ENCODE measurements at regions not wholly inside any gene's neighbourhood (a gene's known extent, or its start where the extent isn't known, plus 50 kb on each side); places are given as distances from the start of the nearest gene placed in this dataset.

DNA sequence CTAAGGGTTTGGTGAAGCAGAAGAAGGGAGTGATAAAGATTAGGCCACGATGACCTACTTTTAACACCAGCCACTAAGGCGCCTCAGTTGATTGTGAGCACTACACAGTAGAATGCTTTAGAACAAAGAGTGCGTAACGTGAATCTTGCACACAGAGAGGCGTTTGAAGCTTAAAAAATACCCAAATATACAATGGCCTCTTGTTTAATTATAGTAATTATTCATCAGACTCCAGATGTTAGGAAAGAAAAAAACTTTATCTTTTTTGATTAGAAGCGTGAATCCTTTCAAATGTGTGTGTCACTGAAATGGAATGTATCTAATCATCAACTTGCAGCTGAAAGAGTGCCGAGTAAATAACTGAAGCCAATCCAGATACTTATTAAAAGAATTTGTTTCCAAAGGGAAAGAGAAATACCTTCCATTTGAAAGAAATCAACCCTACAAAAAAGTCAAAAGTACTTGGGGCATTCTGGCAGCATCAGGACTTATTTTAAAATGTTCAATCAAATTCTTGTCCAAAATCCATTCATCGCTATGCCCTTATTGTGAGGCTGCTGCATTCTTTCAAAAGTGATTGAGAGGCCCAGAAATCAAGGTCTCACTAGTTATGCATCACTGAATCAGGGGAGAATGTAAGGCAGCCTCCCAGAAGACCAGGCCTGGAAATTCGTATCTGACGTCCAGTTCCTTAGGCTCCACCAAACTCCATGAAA, 337.5 kb downstream of the ZNF608 start:
- no peak for DNase-seq

DNA sequence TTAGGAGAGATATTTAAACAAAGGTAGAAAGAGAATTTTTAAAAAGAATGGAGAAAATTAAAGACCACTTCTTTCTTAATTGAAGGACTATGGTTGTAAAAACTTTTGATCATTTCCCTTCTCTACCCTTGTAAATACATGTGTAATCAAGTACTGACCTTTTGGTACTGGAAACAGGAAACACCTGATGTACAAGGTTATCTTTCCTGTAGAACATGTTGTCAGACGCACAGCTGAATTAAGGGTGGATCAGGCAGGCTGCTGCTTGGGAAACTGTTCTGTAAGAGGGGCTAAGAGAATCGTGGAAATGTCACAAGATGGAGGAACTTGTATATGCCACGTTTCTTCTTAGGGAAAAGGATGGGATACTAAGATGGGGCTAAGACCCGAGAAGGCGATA, 341.6 kb downstream of the ZNF608 start:
- DNase-seq = no peak

DNA sequence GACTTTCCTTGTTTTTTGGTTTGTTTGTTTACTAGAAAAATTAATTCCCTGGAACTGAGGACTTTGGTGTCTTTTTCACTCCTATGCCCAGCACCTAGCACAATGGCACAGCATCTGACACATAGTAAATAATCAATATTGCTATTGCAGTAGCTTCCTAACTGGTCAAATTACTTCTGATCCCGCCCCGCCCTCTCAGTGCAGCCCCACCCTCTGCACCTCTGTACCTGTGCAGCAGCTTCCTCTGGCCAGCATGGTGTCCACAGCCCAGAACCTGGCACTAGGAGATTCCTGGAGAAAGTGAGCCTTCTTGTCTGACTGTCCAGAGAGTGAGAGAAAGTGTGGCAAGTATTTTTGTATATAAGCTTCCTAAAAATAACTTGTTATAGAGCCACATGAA, 343.2 kb downstream of the ZNF608 start:
- DNase-seq = no peak

DNA sequence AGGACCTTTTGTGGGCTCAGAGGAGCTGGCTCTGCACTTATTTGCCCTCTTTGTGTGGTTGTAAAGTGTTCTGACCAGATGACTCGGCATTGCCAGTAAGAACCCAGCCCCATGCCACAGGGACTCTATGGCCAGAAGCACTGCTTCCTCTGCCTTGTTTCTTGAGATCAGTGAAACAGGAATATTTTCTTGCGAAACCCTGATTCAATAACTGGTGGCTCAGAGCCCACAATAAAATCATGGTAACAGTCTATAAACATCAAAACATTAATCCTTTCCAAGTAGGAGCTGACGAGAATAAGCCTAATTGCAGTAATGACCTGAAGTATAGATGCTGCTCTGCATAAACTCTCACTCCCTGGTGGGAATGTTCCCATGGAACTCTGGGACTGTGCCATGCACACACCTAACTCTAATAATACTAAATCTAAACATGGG, 344.3 kb downstream of the ZNF608 start:
- DNase-seq = no peak

DNA sequence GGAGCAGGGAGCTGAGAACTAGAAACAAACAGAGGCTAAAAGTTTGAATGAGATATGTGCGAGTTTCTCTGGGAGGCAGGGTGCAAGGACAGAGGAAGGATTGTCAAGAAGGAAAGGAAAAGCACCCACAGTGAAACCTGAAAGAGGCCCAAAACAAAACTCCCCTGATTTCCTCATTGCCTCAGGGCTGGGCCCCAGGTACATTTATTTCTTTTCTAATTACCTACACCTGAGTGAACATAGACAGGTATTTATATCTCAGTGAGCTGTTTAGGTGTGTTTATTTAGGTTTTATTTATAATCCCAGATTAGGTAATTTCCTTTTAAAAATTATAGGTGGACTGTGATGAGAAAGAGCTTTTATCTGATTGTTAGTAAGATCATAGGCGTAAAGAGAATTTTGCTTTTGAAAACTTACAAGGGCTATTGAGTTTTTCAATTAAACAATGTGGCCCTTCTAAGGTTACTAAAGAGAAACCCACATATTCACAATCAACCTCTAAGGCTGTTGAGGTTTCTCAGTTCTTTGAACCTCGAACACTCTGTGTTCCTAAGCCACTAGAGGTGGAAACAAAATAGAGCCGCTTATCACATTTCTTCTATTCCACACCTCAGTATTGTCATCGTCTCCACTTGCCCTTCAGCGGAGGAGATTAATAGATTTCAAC, 344.8 kb downstream of the ZNF608 start:
- no peak for DNase-seq

DNA sequence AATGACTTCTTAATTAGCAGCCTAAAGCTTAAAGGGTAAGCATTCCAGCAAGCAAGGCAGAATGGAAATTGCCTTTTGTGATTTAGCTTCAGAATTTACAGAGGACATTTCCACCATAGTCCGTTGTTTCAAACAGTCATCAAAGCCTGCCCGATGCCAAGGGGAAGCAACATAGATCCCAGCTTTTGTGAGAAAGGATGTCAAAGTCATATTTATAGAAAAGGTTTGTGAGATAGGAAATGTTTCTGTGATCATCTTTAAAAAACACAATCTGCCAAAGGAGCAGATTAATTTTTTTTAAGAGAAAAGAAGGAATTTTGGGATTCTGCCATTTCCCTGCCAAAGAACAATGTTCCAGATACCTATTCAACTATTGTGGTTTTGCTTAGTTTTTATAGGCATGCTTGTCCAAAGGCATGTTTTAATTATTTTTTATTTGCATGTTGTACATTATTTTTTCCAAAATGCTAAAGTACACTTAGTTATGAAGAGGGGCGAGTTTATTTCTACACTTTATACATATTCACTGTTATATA, 346.9 kb downstream of the ZNF608 start:
- DNase-seq = no peak

DNA sequence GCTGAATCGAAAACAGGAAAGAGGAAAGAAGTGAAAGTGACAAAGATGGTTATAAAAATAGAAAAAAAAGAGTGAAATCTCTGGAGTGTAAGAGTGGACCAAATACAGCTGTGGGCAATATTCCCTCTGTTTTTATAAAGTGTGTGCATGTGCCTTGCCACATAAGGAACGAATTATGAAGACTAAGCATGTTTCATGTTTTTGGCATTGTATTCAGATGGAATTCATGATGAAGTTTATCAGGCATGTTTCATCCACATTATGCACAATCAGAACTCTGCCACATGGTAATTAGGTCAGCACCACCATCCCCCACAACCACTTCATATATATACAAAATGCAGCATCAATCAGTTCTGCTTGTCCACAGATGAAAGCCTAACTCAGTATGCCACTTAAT, 348.0 kb downstream of the ZNF608 start:
- DNase-seq = no peak

DNA sequence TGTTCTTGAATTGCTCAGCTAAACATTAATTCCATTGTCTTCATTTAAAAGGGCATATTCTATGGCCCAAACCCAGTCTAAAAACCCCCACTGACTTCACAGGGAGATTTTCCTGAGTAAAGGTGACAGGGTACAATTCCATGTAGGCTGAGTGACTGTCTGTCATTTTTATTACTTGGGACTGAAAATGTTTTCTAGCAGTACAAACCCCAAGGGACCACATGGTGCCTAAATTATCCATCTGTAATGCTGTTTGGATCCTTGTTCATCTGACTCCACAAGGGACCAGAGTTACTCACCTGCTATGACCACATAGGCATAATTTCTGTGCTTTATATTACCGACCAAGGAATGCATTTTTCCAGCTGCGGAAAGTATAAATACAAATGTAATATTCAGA, 349.1 kb downstream of the ZNF608 start:
- DNase-seq = no peak

DNA sequence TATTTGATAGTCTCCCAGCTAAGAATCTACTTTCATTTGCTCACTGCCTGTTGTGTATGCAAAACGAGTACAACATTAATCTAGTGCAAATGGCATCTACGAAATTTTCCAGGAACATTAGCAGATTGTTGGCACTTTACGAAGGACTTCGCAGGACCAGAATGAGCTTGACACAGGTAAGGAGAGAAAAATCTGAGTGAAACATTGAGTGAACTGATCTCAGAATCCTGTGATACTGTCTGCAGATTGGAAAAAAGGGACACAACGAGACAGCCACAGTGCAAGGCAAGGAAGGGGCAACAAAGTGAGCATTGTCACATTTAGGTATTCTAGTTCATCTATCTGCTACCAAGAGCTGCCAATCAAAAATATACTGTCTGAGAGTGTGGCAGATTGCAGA, 350.5 kb downstream of the ZNF608 start:
- no peak for DNase-seq

DNA sequence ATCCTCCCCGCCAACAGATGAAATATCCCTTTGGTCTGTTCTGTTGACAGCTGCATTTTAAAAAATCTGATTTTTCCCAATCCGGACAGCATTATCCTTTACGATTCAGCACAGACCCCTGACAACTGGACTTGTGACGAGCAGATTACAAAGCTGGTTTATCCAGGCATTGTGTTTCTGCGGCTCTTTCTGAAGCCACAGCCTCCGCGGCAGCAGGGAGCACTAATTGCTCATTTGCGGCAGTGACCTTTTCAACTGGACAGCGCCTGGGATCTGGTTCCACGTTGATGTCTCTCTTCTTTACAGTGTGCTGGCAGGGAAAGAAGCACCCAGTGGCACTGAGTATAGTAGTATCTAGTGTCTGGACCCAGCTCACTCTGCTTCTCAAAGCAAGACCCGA, 351.2 kb downstream of the ZNF608 start:
- DNase-seq = no peak

DNA sequence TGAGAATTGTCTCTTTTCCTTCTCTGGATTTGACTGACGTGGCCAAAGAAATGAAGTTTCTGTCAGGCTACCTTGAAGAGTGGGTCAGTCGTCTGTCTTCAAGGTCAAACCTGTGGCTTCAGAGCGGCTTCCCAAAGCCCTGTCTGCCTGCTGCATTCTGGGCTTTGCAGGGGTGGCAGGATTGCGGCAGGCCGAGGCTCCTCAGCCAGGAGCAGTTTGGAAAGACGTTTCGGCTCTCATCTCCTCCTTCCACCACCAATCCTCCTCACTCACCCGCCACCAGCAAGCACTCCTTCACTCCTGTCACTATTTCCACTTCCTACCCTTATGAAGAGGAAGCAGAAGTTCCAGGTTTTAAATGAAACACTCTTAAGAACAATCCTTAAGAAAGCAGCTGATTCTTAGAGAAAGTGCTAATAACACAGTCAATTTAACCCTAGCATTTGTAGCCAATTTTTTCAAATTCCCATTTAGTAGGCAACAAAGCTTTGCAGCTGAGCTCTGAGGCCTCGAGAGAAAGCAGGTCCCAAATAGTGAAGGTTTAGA, 351.7 kb downstream of the ZNF608 start:
- DNase-seq = no peak

DNA sequence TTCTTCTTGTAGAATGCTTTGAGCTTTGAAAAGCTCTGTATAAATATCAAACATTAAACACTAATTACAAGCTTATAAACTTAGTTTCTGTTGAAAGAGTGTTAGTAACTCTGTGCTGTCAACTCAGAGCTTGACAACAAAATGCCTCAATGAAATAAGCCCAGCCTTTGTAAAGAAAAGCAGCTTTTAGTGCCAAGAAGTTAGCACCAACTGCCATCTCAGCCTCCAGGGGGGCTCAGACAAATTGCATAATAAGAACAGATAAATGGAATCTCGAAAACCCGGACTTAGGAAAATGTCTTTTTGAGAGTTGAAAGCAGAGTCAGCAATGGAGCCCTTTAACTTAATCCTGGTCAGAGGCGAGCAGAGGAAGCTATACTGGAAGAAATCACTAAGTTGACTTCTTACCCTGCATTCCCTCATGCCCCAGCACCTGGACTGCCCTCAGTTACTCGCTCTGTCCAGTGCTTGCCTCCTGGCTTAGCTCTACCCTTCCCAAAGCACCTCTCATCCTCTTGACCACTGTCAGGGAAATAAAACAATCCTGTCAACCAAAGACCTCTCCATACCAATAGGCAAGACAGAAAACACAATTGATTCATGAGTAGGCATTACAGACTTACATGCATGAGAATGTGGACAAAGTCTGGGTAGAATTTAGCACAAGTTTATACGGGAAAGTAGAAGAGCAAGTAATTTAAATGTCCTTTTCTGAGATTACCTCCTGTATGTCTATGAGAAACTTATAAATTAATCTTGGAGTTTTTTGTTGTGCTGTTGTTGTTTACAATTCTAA, 352.7 kb downstream of the ZNF608 start:
- DNase-seq = no peak

DNA sequence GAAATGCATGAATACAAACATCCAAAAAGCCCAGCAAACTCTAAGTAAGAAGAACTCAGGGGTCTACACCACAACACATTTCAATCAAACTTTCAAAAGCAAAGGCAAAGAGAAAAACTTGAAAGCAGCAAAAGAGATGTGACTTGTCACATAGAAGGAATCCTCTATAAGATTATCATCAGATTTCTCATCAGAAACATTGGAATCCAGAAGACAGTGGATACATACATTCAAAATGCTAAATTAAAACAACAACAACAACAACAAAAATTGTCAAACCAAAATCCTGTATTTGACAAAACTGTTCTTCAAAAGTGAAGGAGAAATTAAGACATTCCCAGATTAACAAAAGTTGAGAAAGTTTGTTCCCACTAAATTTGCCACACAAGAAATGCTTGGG, 362.7 kb downstream of the ZNF608 start:
- no peak for DNase-seq

DNA sequence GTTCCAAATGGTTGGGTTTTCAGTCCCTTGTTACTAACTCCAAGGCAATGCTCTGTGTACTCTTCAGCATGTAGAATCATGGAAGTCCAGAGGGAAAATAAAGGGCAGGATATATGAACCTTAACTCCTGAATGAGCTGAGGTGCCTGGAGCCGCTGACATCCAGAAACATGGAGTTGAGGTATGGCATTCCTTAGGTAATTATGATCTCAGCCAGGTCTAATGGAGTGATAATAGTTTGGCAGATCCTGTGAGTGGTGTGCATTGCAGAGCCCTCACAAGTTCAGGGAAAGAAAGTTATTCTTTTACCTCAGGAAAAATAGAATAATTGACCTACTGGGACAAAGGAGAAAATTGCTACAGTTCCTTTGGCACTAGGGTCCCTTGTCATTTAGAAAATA, 369.1 kb downstream of the ZNF608 start:
- DNase-seq = no peak

DNA sequence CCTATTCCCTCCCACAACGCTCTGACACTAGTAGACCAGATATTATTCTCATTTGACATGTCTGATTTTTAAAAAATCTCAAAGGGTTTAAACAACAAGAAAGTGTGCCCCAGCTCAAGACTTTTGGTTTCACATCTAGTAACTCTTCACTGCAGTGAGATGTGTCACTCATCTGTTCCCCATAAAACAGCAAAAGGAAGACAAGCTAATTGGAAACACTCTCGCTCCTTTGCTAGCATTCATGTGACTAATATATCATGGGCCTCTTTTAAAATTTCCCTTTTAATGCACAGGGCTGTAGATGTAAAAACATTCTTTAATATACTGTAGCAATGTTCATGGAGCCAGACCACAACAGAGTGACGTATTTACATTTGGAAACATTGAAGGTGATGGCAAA, 372.6 kb downstream of the ZNF608 start:
- DNase-seq = no peak

DNA sequence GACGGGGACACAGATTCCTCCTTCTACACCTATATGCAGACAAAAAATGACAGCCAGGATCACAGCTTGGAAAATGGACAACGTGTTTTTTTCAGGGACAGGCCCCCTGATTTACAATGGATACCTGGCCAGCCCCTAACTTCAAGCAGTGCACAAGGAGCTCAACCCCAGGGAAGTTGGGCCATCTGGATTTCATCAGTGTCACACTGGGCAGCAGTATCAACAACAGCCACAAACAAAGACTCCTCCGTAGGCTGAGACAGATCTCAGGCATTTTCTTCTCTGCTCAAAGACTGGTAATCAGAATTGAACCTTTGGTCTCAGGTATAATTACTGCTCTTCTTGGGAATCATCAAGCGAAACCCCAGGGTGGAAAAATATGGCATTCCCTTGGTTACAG, 374.0 kb downstream of the ZNF608 start:
- DNase-seq = no peak

DNA sequence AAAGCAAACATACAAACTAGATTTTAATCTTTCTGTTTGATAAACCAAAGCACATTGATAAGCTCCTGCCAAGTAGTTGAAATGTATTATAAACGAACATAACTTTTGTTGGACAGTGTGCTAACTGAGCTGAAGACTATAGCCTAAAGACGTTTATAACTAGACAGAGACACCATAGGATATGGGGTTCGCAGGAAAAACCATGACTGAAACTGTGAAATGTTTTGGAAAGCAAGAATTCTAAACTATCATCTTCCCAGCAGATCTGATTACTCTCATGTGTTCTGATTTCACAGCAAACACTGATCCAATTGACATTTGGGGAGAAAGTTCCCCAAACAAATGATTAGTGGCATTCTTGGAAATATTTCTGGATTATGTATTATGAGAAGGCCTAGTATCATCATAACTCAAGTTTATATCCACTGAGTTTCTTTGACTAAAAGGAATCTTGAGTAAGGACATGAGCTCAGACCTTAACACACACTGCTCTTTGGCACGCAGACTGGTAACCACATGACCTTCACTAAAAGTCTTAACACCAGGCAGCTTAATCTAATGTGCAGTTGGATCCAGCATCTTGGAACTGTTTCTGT, 375.2 kb downstream of the ZNF608 start:
- DNase-seq = no peak

DNA sequence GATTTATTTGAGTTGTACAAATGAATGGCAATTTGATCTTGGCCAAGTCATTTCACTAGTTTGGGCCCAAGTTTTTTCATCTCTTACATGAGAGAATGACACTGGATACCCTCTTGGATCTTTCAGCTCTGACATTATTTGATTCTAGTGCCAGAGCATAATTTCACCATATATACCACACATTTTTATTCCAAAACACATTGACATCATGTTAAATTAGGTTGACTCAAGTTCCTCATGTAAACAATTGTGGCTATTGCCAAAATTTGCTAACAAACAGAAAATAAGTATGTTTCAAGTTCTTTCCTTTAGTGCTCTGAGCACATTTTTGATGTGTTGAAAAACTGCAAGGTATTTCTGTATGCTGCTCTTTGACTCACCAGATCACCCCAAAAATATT, 375.8 kb downstream of the ZNF608 start:
- no peak for DNase-seq

DNA sequence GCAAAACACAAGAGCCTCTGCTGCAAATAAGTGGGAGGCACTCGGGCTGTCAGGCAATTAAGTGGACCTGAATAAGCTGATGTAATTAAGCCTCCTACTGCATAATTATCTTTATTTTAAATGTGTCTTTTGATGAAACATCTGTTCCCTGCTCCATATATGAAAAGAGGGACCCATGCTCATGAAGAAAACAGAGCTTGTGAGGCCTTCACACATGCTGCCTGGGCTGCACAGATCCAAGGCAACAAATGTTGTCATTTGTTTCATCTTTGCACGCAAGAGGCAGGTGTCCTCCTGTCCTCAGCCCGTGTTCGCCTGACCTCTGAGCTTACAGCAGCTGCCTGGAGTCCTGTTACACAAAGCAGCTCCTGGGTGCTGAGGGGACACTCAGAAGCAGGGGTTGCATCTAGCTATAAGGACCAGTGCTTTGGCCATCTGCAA, 381.1 kb downstream of the ZNF608 start:
- no peak for DNase-seq

DNA sequence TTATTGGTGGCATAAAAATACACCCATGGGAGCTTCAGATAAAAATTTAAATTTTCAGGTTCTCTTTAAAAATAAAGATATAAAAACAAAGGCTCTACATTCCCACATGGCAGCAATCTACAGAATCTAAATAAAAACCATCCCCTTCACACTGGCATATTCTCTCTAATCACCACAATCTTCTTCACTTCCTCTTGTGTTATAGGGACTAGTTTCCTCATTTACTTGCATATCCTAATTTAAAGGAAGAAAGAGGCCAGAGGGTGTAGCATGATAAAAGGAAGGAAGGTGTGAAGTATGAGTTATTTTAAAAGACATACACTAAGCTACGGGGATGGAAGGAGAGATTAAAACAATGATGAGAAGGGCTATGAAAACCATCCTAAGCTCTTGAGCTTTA, 390.5 kb downstream of the ZNF608 start:
- DNase-seq = no peak

DNA sequence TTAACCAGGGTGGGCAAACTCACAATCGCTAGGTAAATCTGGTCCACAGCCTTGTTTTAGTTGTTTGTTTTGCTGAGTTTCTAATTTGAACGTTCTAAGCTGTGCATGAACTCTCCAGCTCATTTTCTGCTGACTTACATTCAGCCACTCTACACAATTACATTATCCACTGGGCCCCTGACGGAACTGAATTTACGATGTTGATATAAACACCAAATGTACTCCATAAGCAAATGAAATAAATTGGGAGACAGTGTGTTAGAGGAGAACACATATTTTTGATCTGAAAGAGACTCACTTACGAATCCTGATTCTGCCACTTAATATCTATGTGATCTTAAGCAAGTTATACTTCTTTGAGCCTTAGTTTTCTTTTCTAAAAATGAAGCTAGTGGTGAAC, 393.4 kb downstream of the ZNF608 start:
- DNase-seq = no peak

DNA sequence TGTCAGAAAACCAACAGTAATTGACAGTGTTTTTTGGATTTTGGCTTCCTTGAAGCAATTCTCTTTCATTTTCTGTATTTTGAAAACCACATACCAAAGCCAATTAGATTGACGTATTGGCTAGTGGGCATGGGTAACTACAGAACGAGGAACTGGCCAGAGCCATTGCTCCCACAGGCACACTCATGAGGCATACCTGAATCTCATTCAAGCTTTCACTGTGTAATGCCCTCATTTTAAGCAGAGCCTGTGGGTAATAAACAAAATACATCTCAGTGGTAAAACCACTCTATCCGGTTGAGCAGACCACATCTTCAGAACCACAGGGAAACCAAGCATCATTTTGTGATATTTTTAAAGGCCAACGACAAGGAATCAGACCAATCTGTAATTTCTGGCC, 394.1 kb downstream of the ZNF608 start:
- DNase-seq = no peak

DNA sequence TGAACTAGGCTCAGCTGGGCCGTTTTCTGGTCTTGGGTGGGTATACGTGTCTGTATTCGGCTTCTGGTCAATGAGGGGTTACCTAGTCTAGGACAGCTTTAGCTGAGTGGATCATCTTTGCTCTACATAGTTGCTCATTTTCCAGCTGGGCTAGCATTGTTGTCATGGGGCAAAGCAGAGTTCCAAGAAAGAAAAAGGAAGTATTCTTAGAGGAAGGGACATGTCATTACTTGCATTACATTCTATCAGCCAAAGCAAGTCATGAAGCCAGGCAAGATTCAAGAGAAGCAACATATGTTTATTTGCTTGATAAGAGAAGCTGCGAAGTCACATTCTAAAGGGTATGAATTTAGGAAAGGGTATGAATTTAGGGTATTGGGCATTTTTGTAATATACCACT, 396.5 kb downstream of the ZNF608 start:
- DNase-seq = no peak

All from CD4-positive, alpha-beta T cell treated with Interferon gamma for 1 hour (primary cell).